ENCODE measurements at regions not wholly inside any gene's neighbourhood (a gene's known extent, or its start where the extent isn't known, plus 50 kb on each side); places are given as distances from the start of the nearest gene placed in this dataset.
A peak's percentile ranks its signal among the peaks of the same experiment; 100 is the strongest.
"Not testable (repeated sequence)": the region's sequence is repeated elsewhere in the genome, so short reads cannot be mapped to it uniquely, and the experiment has no call there.

GRCh38 chr2:146433116-146433875 lies 1411.5 kb upstream of the ACVR2A start:
- no peak for DNase-seq (ENCODE audit: low read depth)

GRCh38 chr2:146429366-146429765 lies 1415.5 kb upstream of the ACVR2A start:
- no peak for DNase-seq (ENCODE audit: low read depth)

- DNase-seq (ENCODE audit: low read depth): peak; percentile 24
These were observed 1426.9 kb upstream of the ACVR2A start for GRCh38 chr2:146417942-146418341.

DNA sequence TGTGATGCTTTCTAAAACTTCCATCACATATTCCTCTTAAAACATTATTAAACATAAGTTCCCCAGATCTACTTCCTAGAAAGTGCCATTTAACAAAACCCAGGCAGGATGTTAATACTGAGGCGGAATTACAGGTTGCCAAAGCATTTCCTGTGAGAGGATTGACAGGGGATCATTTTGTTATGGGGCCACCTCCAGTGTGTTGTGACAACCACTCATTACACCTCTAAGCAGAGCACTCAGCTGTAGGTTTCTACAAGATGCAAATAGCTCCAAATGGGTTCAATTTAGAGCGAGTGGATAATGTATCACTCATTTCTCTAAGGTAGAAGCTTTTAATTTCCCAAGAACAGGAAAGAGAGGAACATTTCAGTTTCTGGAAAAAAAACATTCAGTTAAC lies 1429.5 kb upstream of the ACVR2A start:
- DNase-seq (ENCODE audit: low read depth): no peak

DNA sequence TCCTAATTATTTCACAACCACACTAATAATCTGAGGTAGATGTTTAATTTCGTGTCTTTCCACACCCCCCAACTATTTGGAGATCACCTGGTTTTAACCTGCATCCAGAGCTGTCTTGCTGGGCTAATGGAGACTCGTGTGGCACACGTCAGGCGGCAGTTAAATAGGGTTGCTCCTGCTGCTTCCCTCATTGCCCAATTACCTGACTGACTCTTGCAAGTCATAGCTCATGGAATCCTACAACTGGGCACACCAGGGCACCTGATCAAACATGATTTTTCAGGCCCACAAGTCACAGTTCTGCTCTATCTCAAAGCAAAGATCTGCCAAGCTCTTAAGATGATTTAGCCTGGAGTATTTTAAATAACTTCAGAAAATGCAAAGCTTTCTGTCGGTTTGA lies 1430.4 kb upstream of the ACVR2A start:
- no peak for DNase-seq (ENCODE audit: low read depth)

- no peak for DNase-seq (ENCODE audit: low read depth)
These were observed 1431.7 kb upstream of the ACVR2A start for GRCh38 chr2:146413086-146413610.

- no peak for DNase-seq (ENCODE audit: low read depth)
These were observed 1432.2 kb upstream of the ACVR2A start for GRCh38 chr2:146412625-146413024.

DNA sequence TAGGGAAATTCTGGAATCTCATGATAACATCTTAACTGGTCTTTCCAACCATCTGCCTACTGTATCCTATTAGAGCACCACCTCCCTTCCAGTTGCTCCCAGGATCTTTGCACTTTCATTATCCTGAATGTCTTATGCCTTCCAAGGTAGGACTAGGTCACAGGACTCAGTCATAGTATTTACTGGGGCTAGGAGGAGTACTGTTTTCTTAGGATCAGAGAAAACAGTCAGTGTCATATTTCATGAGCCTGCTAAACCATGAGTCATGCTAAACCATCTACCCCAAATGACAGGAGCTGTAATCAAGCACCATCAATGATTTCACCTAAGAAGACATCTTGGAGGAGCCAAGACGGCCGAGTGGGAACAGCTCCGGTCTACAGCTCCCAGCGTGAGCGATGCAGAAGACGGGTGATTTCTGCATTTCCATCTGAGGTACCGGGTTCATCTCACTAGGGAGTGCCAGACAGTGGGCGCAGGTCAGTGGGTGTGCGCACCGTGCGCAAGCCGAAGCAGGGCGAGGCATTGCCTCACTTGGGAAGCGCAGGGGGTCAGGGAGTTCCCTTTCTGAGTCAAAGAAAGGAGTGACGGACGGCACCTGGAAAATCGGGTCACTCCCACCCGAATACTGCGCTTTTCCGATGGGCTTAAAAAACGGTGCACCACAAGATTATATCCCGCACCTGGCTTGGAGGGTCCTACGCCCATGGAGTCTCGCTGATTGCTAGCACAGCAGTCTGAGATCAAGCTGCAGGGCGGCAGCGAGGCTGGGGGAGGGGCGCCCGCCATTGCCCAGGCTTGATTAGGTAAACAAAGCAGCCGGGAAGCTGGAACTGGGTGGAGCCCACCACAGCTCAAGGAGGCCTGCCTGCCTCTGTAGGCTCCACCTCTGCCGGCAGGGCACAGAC lies 1439.2 kb upstream of the ACVR2A start:
- DNase-seq (ENCODE audit: low read depth): peak; percentile 59

- not testable (repeated sequence) for DNase-seq (ENCODE audit: low read depth)
These were observed 1441.2 kb upstream of the ACVR2A start for GRCh38 chr2:146403546-146404160.

DNA sequence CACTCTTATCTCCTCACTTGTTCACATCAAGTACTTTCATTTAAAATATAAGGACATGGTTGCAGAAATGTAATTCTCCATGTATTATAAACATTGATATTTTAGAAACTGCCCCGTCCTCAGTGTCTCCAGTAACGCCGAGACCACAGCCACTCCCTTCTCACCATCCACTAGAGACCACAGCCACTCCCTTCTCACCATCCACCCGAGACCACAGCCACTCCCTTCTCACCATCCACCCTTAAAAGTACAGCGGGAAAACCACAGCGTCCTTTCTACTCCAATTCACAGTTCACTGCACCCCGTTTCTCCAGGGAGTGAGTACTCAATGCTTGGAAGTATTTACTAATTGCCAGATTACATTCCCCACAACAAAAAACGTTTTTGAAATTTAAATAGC lies 1452.2 kb upstream of the ACVR2A start:
- DNase-seq (ENCODE audit: low read depth): no peak

DNA sequence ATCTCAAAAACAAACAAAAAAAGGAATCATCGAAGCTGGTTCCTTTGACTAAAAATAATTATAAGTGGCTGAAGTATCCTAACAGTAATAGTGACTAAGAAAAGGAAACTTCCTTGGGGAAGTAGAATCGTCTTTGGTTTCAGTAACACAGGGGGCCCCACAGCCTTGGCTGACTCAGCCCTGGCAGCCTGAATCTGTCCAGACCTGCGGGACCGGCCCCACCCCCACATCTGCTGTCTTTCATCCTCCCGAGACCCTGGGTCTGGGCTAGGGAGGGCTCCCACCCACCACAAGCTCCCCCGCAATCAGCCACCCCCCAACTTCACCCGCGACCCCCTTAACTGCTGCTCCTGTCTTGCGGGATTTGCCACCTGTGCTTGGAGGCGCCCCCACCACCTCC lies 1452.6 kb upstream of the ACVR2A start:
- no peak for DNase-seq (ENCODE audit: low read depth)

GRCh38 chr2:146388757-146389156 lies 1456.1 kb upstream of the ACVR2A start:
- DNase-seq (ENCODE audit: low read depth): peak; percentile 20

DNA sequence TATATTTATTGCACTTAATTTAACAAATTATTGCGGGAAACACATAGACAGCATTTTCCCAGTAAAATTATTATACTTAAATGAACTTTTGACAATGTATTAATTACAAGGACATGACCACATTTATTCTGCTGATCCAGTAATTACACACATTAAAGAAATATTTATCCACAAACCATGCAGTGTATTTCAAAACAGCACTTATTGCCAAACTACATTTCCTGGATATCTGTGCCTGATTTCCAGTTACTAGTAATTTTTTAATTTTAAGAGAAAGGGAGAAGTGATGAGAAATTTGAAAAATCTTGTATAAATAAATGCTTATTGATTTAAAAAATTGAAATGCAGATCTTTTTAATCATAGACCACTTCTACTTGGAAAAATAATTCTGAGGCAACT lies 1458.7 kb upstream of the ACVR2A start:
- no peak for DNase-seq (ENCODE audit: low read depth)

DNA sequence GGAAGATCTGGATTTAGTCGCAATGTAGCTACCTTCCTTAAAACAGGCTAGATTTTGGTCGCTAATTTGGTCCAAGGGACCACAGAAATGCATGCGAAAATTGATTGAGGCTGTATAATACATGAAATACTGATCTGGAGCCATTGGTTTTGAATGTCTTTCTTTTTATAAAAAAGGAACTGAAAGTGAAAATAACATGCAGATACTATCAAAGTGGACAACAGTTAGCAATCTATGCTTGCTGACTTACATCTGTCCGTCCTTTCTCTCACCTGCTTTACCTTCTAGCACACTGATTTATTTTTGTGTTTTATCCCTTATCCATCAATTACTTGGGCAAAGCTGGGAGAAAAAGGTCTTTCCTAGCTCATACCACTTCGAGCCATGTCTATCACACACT lies 1459.8 kb upstream of the ACVR2A start:
- DNase-seq (ENCODE audit: low read depth): no peak

- DNase-seq (ENCODE audit: low read depth): no peak
These were observed 1468.2 kb upstream of the ACVR2A start for GRCh38 chr2:146376511-146377064.

GRCh38 chr2:146374505-146374904 lies 1470.3 kb upstream of the ACVR2A start:
- no peak for DNase-seq (ENCODE audit: low read depth)

DNA sequence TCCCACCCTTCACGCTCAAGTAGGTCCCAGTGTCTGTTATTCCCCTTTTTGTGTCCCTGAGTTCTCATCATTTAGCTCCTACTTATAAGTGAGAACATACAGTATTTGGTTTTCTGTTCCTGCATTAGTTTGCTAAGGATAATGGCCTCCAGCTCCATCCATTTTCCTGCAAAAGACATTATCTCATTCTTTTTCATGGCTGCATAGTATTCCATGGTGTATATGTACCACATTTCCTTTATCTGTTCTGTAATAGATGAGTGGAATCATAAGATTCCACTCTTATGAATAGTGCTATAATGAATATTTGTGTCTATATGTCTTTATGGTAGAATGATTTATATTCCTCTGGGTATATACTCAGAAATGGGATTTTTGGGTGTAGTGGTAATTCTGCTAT lies 1473.5 kb upstream of the ACVR2A start:
- not testable (repeated sequence) for DNase-seq (ENCODE audit: low read depth)

DNA sequence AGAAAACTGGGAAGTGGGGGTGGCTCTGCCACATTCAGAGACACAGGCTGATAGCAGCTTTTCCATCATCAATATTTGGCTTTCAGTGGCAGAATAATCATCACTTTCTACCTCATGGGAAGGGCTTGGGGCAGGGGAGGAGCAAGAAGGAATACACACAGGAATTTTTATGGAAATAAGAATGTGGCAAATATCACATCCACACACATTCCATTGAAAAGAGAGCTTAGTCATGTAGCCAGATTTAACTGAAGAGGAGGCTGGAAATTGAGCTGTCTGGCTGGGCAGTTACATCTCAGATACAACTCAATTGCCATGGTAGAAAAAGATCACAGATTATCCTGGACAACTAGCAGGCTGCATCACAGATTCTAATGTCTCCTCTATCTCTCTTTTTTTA lies 1474.0 kb upstream of the ACVR2A start:
- peak; percentile 54 for DNase-seq (ENCODE audit: low read depth)

DNA sequence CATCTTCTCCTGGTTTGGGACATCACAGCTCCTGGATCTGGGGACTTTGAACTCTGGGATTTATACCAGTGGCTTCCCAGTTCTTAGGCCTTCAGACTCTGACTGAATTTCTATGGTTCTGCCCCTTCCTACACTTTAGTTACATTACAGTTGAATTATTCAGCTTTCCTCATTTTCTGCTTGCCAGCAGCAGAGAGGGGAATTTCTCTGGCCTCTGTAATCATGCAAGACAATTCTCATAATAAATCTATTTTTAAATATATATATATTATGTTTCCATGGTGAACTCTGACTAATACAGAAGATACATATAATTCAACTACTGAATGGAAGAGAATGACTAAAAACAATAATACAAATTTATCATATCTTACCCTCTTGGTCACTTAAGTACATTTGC lies 1478.6 kb upstream of the ACVR2A start:
- no peak for DNase-seq (ENCODE audit: low read depth)

DNA sequence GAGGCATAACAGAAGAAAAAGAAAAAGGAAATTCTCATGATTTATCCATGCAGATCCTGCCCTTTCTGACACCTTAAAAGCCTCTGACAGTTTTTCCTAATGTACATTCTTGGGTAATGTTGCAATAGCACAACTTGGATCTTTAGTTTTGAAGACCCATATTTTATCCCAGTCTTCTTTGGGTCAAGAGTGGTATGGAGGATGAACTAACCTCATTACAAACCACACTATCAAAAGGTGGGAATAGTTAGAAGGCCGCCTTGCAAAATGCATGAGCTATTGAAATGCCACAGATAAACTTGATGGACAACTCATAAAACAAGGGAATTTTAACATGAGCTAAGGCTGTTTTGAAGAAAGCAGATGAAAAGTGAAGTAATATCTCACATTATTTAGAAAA lies 1479.8 kb upstream of the ACVR2A start:
- DNase-seq (ENCODE audit: low read depth): no peak

DNA sequence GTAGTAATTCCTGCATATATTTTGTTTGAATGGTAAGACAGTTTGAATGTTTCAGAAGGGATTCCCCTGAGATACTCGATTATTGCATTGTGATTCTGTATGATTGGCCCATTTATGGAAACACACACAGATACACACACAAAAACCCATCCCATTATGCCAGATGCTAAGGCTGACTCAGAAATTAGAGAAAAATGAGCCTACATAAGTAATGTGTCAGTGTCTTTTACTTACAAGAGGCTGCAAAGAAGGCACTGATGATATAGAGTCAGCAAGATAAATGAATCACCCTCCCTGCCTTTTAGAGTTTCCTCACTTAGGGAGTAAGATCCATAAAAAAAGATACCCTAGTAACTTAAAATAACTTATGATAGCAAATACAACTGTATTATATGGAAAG lies 1481.1 kb upstream of the ACVR2A start:
- peak; percentile 41 for DNase-seq (ENCODE audit: low read depth)

DNA sequence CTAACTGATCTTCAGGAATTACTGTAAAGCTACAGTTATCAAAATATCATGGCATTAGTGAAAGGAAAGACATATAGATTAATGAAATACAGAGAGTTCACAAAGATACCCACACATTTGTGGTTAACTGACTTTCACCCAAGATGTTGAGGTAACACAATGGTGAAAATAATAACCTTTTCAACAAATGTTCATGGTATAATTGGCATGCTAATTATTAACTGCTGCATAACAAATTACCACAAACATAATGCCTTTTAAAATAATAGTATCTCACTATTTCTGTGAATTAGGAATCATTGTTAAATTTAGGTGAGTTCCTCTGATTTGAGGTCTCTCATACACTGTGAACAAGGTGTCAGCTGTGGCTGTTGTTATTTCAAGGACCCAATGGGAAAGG lies 1493.1 kb upstream of the ACVR2A start:
- no peak for DNase-seq (ENCODE audit: low read depth)

Measured in LHCN-M2 (cell line).